HEK293T (cell line): ENCODE measurements at regions not wholly inside any gene's neighbourhood (a gene's known extent, or its start where the extent isn't known, plus 50 kb on each side); places are given as distances from the start of the nearest gene placed in this dataset.

Experiments
- ARNT ChIP-seq: fragments of 450-650 bp; IDR thresholded peaks from 2 replicates; pipeline ENCODE4 v1.6.1; 2017; ENCODE audit warnings: mild to moderate bottlenecking
- CTBP1 ChIP-seq: fragments of 450-650 bp; IDR thresholded peaks from 2 replicates; pipeline ENCODE4 v1.6.1; 2016; ENCODE audit warnings: borderline replicate concordance
- ELF4 ChIP-seq: fragments of 450-650 bp; IDR thresholded peaks from 2 replicates; pipeline ENCODE4 v1.6.1; 2017; ENCODE audit warnings: antibody characterized with exemption
- FOXA1 ChIP-seq: fragments of 450-650 bp; IDR thresholded peaks from 2 replicates; pipeline ENCODE4 v1.6.1; 2016; ENCODE audit warnings: mild to moderate bottlenecking
- FOXK2 ChIP-seq: fragments of 450-650 bp; IDR thresholded peaks from 2 replicates; pipeline ENCODE4 v1.6.1; 2016; ENCODE audit warnings: mild to moderate bottlenecking
- FOXM1 ChIP-seq: fragments of 450-650 bp; IDR thresholded peaks from 2 replicates; pipeline ENCODE4 v1.6.1; 2017; ENCODE audit warnings: mild to moderate bottlenecking, borderline replicate concordance
- L3MBTL2 ChIP-seq: fragments of 450-650 bp; conservative IDR thresholded peaks from 2 replicates; pipeline ENCODE4 v1.6.1; 2016; ENCODE audit warnings: mild to moderate bottlenecking
- LEF1 ChIP-seq: fragments of 450-650 bp; IDR thresholded peaks from 2 replicates; pipeline ENCODE4 v1.6.1; 2017; ENCODE audit warnings: mild to moderate bottlenecking, borderline replicate concordance
- SP1 ChIP-seq: fragments of 450-650 bp; IDR thresholded peaks from 2 replicates; pipeline ENCODE4 v1.6.1; 2017
- SUZ12 ChIP-seq: fragments of 450-650 bp; IDR thresholded peaks from 2 replicates; pipeline ENCODE4 v1.6.1; 2016; ENCODE audit warnings: mild to moderate bottlenecking
- ZNF384 ChIP-seq: fragments of 450-650 bp; IDR thresholded peaks from 2 replicates; pipeline ENCODE4 v1.6.1; 2016

- no peak for TF ChIP-seq SUZ12
- TF ChIP-seq FOXM1, result no peak
- no peak for TF ChIP-seq ELF4
- no peak for TF ChIP-seq FOXK2
- no peak for TF ChIP-seq SP1
- no peak for TF ChIP-seq L3MBTL2
- no peak for TF ChIP-seq ARNT
- no peak for TF ChIP-seq FOXA1
- no peak for TF ChIP-seq CTBP1
- no peak for TF ChIP-seq ZNF384
- TF ChIP-seq LEF1, result no peak
Observed at GRCh38 chr18:55844382-55844781, 256.4 kb upstream of the TCF4 start.
